Epithelial cell of proximal tubule (primary cell): ENCODE measurements at regions not wholly inside any gene's neighbourhood (a gene's known extent, or its start where the extent isn't known, plus 50 kb on each side); places are given as distances from the start of the nearest gene placed in this dataset.

Experiments
- DNase-seq: peaks from one replicate; pipeline ENCODE4 v3.0.0-alpha.2; 2011; ENCODE audit warnings: low read depth
- H3K4me3 ChIP-seq: 2 replicates; pipeline ENCODE4 v1.5.1; 2011; ENCODE audit warnings: low read depth, mild to moderate bottlenecking, low read length
- TF ChIP-seq, protein P1 (sequence below): conservative IDR thresholded peaks from 2 replicates; pipeline ENCODE4 v1.5.1; 2012; ENCODE audit warnings: low read depth, mild to moderate bottlenecking, low read length

DNA sequence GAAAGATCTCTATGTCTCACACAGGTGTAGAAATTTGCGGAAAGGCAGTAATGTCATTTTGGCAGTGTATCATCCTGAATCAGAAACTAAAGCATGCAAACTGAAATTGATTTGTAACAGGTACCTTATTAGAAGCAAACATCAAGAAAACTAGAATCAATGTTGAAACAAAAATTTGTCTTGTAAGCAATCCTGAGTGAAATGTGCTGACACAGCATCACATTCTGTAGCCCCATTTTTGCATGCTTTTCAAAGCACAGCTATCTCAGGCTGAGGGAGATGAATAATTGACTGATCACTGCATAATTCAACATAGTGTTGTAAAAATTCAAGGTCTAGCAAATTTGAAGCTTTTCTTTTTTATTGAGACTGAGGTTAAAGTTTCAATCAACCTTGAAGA lies 539.7 kb downstream of the DACH1 start:
- no peak for DNase-seq
- H3K4me3 ChIP-seq = no peak overlapping the region
- TF ChIP-seq, protein P1, sequence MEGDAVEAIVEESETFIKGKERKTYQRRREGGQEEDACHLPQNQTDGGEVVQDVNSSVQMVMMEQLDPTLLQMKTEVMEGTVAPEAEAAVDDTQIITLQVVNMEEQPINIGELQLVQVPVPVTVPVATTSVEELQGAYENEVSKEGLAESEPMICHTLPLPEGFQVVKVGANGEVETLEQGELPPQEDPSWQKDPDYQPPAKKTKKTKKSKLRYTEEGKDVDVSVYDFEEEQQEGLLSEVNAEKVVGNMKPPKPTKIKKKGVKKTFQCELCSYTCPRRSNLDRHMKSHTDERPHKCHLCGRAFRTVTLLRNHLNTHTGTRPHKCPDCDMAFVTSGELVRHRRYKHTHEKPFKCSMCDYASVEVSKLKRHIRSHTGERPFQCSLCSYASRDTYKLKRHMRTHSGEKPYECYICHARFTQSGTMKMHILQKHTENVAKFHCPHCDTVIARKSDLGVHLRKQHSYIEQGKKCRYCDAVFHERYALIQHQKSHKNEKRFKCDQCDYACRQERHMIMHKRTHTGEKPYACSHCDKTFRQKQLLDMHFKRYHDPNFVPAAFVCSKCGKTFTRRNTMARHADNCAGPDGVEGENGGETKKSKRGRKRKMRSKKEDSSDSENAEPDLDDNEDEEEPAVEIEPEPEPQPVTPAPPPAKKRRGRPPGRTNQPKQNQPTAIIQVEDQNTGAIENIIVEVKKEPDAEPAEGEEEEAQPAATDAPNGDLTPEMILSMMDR = no peak

DNA sequence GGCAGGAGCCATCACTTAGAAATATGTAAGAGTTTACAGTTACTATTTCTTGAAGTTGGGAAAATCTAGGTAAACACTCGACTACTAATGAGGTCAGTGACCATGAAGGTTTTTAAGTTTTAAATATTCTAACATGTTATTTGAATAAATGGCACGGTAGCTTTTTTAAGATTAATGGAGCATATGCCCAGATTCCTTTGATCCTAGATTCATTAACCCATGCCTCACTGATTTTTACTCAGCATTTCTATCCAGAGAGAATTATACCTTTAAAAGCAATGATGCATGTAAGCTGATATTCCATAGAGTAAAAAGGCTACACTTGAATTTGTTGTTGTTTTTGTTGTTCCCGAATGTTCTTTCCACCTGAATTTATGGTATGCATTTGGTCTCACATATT lies 541.4 kb downstream of the DACH1 start:
- TF ChIP-seq, protein P1 = no peak
- DNase-seq = no peak
- H3K4me3 ChIP-seq = no peak overlapping the region

DNA sequence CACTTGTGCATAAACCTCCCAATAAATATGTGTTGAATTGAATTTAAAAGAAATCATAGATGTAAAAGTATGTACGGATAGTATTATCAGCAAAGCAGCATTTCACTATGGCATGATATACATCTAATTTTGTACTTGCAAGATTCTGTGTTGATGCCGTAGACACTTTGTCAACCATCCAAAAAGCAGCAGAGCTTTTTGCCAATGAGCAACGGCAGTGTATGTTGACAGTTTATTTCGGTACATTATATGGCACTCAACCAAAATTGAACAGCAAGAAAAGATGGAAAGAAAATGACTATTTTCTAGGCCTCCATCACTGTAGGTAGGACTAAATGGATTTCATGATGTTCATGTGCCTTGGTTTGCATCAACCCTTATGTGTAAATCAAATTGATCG lies 543.7 kb downstream of the DACH1 start:
- TF ChIP-seq, protein P1 = no peak
- H3K4me3 ChIP-seq = no peak overlapping the region
- no peak for DNase-seq

DNA sequence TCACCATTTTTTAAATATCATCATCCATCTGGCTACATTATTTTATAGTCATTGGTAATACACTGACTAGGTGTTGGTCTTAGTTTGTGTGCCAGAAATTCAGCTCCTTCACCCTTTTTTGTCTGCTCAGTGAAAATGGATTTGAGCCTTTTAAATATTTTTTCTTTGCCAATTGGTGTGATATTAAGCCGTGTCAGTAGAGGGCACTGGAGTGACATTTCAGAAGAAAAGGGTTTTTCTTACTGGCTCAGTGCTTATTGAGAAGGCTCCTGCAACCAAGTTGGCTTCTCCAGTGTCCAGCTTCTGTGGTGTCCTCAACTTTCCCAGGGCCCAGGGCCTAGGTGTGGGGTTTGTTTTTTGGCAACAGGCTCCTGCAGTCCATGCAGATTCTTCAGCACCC lies 546.6 kb downstream of the DACH1 start:
- TF ChIP-seq, protein P1 = peak; percentile 63
- H3K4me3 ChIP-seq = no peak overlapping the region
- no peak for DNase-seq

DNA sequence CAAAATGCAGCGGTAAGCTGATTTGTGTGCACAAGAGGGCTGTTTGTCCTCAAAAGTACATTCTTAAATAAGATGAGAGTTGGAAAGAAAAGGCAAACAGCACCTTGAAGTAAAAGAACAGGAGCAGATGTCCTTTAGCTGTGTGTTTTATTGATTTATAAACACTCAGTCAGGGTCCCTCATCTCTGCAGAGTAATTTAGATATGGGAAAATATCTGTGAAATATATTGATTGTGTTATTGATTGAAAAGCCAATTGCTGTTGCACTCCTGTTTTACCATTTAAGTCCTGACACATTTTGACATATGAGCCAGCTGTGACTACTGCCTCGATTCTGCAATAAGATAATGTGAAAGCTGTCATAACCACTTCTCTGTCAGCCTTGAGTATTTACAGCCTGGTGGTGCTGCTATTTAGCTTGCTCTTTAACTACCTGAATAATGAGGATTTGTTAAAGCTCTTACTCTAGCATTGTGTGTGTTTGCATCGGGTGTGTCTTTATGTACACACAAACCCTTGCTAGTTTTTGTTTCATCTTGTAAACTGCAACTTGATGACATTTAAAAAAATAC lies 550.1 kb downstream of the DACH1 start:
- TF ChIP-seq, protein P1 = no peak
- no peak overlapping the region for H3K4me3 ChIP-seq
- DNase-seq = no peak

DNA sequence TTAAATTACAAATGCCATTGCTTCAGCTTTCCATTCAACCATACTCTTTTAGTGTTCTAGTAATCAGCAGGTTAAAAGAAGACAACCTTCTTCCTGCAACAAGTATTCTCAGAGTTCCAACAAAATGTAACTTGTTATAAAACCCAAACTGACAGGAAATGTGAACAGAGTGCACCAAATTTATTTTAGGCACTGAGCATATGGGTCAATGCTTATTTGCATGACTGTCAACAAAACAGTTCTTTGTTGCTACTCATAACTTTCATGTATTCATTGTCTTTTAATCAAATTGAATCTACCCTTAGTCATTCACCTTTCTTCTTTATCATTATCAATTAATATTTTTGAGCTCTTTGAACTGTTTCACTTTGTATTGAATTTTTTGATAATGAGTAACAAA lies 554.1 kb downstream of the DACH1 start:
- TF ChIP-seq, protein P1 = no peak
- no peak overlapping the region for H3K4me3 ChIP-seq
- no peak for DNase-seq

DNA sequence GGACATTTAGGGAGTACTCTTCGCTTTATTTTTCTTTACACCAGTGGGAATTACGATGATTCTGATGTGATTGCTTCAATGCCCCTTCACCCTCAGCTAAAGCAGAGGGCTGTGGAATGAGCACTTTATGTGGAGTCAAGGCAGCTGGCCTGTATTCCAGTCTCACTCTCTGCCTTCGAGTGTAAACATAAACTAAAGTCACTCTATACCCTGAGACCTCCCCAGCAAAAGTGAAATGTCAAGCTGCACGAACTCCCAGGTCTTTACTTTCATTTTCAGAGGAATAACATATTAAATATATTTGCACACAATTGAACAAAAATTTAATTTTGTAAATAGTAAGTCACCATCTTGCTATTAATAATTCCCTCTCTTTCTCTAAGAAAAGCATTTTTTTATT lies 557.1 kb downstream of the DACH1 start:
- no peak overlapping the region for H3K4me3 ChIP-seq
- TF ChIP-seq, protein P1 = no peak
- DNase-seq = no peak
